Endodermal cell (in vitro differentiated cells): ENCODE measurements at regions not wholly inside any gene's neighbourhood (a gene's known extent, or its start where the extent isn't known, plus 50 kb on each side); places are given as distances from the start of the nearest gene placed in this dataset.

Source experiments
- DNase-seq: peaks from one replicate; pipeline ENCODE4 v3.0.0-alpha.2; 2017
- H3K27ac ChIP-seq: 2 replicates; pipeline ENCODE4 v1.5.1; 2013; ENCODE audit warnings: mild to moderate bottlenecking, low read depth, low read length, moderate library complexity
- H3K27me3 ChIP-seq: 2 replicates; pipeline ENCODE4 v1.6.1; 2013; ENCODE audit warnings: mild to moderate bottlenecking, low read length, moderate library complexity; ENCODE audit not compliant: insufficient read depth, control insufficient read depth, poor library complexity, severe bottlenecking
- H3K36me3 ChIP-seq: 2 replicates; pipeline ENCODE4 v1.7.0; 2013; ENCODE audit warnings: mild to moderate bottlenecking, low read length, moderate library complexity; ENCODE audit not compliant: control insufficient read depth, insufficient read depth
- H3K4me1 ChIP-seq: one replicate; pipeline ENCODE4 v1.7.0; 2013; ENCODE audit warnings: low read length; ENCODE audit not compliant: control insufficient read depth, insufficient read depth
- H3K4me3 ChIP-seq: 2 replicates; pipeline ENCODE4 v1.5.1; 2013; ENCODE audit warnings: mild to moderate bottlenecking, low read length, moderate library complexity
- H3K9ac ChIP-seq: 2 replicates; pipeline ENCODE4 v1.6.1; 2013; ENCODE audit warnings: mild to moderate bottlenecking, low read length, moderate library complexity; ENCODE audit not compliant: poor library complexity, severe bottlenecking; ENCODE audit errors: extremely low read depth
- H3K9me3 ChIP-seq: 2 replicates; pipeline ENCODE4 v1.6.1; 2013; ENCODE audit warnings: mild to moderate bottlenecking, low read length, moderate library complexity; ENCODE audit not compliant: control insufficient read depth
- H3K27ac Mint-ChIP-seq: 2 replicates; pipeline ENCODE4 v1.8.0; 2020; ENCODE audit warnings: mixed read lengths
- H3K27me3 Mint-ChIP-seq: 2 replicates; pipeline ENCODE4 v1.8.0; 2021; ENCODE audit warnings: mild to moderate bottlenecking, mixed read lengths; ENCODE audit not compliant: insufficient read depth
- H3K36me3 Mint-ChIP-seq: 2 replicates; pipeline ENCODE4 v1.8.0; 2020; ENCODE audit warnings: low read depth, mixed read lengths
- H3K4me1 Mint-ChIP-seq: 2 replicates; pipeline ENCODE4 v1.8.0; 2020; ENCODE audit warnings: mixed read lengths
- H3K4me3 Mint-ChIP-seq: 2 replicates; pipeline ENCODE4 v1.8.0; 2020; ENCODE audit warnings: mild to moderate bottlenecking, moderate library complexity, mixed read lengths
- H3K9me3 Mint-ChIP-seq: 2 replicates; pipeline ENCODE4 v1.8.0; 2020; ENCODE audit warnings: mild to moderate bottlenecking, mixed read lengths
- CTCF ChIP-seq: fragments of 200-600 bp; sonication (generic); conservative IDR thresholded peaks from 2 replicates; pipeline ENCODE4 v1.5.0; 2021; ENCODE audit warnings: antibody characterized with exemption, mild to moderate bottlenecking
- WGBS, 2 experiments: methylation state at CpG; one replicate each; pipeline versions ENCODE4 v1.1.5 to v1.1.7; 2013; ENCODE audit warnings: missing lambda C conversion rate in 2 of 2, mixed read lengths in 1 of 2; ENCODE audit not compliant: insufficient coverage in 1 of 2, insufficient read length in 1 of 2; 5-methylcytosine and 5-hydroxymethylcytosine counted together

- H3K27ac Mint-ChIP-seq, result no peak overlapping the region
- no peak for DNase-seq
- Histone ChIP-seq H3K27me3 (no peaks in the 10 kb centered on the region), H3K36me3 (no peaks in the 10 kb centered on the region), H3K9ac (no peak overlapping the region), H3K4me3 (no peak overlapping the region), H3K9me3 (no peaks in the 10 kb centered on the region), H3K27ac (no peak overlapping the region), H3K4me1 (no peaks in the 10 kb centered on the region)
- H3K4me3 Mint-ChIP-seq, result no peak overlapping the region
- H3K4me1 Mint-ChIP-seq, result no peaks in the 10 kb centered on the region
- no peak for TF ChIP-seq CTCF
- H3K27me3 Mint-ChIP-seq, result no peaks in the 10 kb centered on the region
- H3K36me3 Mint-ChIP-seq, result no peaks in the 10 kb centered on the region
- WGBS, 2 experiments, result 85 to 95% methylated on average over 4 to 5 of the region's 5 CpGs
- no peaks in the 10 kb centered on the region for H3K9me3 Mint-ChIP-seq
Measured at GRCh38 chr5:2902186-2902585, 150.7 kb upstream of the IRX2 start.

DNA sequence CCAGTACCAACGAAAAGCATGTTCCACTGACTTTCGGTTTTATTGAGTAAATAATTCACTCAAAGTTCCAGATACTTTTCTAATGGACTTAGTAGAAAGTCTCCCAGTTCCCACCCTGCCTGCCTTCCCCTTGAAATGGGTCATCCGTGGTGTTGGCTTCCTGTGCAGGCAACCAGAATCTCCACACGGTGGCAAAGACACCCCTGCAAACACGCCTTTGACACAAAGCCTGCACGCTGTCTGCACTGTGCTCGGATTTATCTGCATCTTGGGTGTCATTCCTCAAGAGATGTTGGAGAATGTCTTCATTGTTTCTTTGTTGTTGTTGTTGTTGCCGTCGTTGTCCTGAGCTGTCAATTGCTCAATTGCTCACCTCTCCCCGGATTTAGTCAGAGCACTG is 150.0 kb upstream of the IRX2 start:
- Histone ChIP-seq H3K27me3 (no peaks in the 10 kb centered on the region), H3K9ac (no peak overlapping the region), H3K4me3 (no peak overlapping the region), H3K4me1 (no peaks in the 10 kb centered on the region), H3K9me3 (no peaks in the 10 kb centered on the region), H3K36me3 (no peaks in the 10 kb centered on the region), H3K27ac (no peak overlapping the region)
- no peaks in the 10 kb centered on the region for H3K9me3 Mint-ChIP-seq
- TF ChIP-seq CTCF, result no peak
- WGBS, 2 experiments, result 86 to 92% methylated on average over 9 to 10 of the region's 10 CpGs
- DNase-seq, result no peak
- no peak overlapping the region for H3K27ac Mint-ChIP-seq
- H3K36me3 Mint-ChIP-seq, result no peaks in the 10 kb centered on the region
- no peak overlapping the region for H3K4me3 Mint-ChIP-seq
- no peaks in the 10 kb centered on the region for H3K27me3 Mint-ChIP-seq
- no peaks in the 10 kb centered on the region for H3K4me1 Mint-ChIP-seq

DNA sequence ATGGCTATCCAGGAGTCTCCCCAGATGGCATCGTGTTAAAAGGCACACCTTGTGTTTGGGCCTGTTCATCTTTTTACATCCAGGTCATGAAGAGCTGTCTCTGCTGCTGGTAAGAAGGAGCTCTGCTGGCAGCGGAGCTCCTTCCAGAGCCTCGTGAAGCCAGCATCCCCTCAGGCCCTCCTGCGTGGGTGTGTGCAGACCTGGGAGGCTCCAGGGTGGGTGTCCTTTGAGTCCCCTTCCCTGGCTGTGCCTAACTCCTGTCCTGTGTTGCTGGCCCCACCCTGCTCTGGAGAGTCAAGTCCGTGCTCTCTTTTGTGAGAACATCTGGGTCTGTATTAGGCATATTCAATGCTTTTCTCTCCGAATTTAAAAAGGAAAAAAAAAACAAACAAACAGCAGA is 149.6 kb upstream of the IRX2 start:
- no peaks in the 10 kb centered on the region for H3K9me3 Mint-ChIP-seq
- no peak overlapping the region for H3K4me3 ChIP-seq
- H3K27me3 Mint-ChIP-seq, result no peaks in the 10 kb centered on the region
- H3K36me3 Mint-ChIP-seq, result no peaks in the 10 kb centered on the region
- no peak overlapping the region for H3K27ac ChIP-seq
- no peaks in the 10 kb centered on the region for H3K36me3 ChIP-seq
- WGBS, 2 experiments, result 82 to 91% methylated on average over 3 to 6 of the region's 6 CpGs
- H3K9ac ChIP-seq, result no peak overlapping the region
- H3K27me3 ChIP-seq, result no peaks in the 10 kb centered on the region
- no peak for TF ChIP-seq CTCF
- no peak for DNase-seq
- no peak overlapping the region for H3K4me3 Mint-ChIP-seq
- no peaks in the 10 kb centered on the region for H3K4me1 Mint-ChIP-seq
- no peak overlapping the region for H3K27ac Mint-ChIP-seq
- H3K4me1 ChIP-seq, result no peaks in the 10 kb centered on the region
- H3K9me3 ChIP-seq, result no peaks in the 10 kb centered on the region
